ENCODE measurements at regions not wholly inside any gene's neighbourhood (a gene's known extent, or its start where the extent isn't known, plus 50 kb on each side); places are given as distances from the start of the nearest gene placed in this dataset.
"Not testable (repeated sequence)": the region's sequence is repeated elsewhere in the genome, so short reads cannot be mapped to it uniquely, and the experiment has no call there.

DNA sequence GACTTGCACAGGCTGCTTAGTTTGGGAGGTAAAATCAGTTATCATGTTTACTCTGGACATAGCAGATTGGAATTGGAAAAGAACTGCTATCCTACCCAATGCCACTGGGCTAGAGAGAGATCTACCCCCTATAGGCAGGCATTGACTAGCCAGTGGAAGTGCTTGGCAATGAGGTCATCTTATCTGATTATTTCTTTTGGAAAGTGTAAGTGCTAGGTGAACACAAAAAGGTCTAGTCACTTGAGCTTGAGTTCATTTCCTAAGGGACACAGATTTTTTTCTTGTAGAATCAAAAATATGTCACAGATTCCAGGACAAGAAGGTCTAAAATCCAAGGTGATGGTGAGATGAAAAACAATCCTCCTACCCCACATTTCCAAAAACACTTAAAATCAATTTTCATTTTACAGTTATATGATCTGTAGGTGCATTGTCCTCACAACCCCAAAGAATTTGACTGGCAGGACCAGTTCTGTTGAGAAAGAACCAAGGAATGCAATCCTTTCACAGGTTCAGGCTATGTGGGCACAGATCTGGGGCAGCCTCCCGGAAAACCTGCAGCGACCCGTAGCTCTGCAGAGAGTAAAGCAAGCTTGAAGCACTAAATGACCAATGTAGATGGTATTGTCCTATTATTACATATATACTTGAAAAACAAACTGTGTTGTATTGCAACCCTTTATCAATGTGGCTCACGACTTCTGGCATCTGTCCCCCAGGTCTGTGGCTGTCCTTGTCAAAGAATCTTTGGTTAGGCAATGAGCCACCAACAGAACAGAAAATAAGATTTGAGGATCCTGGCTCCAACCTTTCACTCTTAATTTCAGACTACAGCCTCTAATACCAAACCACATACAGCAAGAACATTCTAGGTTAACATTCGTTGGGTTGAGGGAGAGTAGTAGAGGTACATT is 67.3 kb upstream of the ADTRP start:
- no peak for DNase-seq

DNA sequence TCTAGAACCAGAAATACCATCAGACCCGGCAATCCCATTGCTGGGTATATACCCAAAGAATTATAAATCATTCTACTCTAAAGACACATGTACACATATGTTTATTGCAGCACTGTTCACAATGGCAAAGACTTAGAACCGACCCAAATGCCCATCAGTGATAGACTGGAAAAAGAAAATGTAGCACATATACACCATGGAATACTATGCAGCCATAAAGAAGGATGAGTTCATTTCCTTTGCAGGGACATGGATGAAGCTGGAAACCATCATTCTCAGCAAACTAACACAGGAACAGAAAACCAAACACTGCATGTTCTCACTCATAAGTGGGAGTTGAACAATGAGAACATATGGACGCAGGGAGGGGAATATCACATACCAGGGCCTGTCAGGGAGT is 64.2 kb upstream of the ADTRP start:
- DNase-seq = not testable (repeated sequence)

DNA sequence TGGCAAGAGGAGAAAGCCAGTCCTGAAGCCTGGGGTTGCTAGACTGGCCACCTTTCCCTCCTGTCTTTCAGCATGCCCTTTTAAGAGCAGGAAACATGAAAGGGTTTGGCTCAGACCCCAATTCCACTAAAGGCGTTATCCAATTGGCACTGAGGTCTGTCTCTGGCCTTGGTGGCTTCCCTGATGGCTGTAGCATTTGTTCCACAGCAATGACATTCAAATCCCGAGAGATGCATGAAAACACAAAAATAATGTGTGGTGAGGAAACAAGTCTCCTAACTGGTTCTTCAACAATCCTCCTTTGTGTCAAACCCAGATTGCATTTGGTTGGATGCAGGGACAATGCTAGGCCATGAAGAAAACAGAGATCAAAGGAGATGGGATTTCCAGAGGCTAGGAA is 56.5 kb upstream of the ADTRP start:
- no peak for DNase-seq

- DNase-seq = no peak
Measured at GRCh38 chr6:11833626-11834592, 55.3 kb upstream of the ADTRP start.

GRCh38 chr6:11831653-11832052 is 53.0 kb upstream of the ADTRP start:
- DNase-seq = no peak

DNA sequence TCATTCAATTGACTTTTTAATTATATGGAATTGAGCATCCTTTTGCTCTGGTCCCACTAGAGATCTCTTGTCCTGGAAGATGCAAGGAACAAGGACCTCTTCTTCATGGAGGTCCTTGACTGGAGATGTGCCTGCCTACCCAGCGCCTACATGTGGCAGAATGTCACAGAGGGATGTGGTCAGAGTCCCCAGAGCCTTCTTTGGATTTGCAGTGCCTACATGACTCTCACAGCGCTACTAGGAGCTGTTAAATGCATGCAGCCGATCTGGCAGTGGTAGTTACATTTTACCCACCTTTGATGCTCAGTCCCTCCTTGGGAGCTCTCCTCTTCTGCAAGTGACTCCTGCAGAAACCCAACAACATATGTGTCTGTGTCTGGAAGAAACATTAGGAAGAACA is 51.9 kb upstream of the ADTRP start:
- no peak for DNase-seq

GRCh38 chr6:11830105-11830504 is 51.5 kb upstream of the ADTRP start:
- DNase-seq = no peak

DNA sequence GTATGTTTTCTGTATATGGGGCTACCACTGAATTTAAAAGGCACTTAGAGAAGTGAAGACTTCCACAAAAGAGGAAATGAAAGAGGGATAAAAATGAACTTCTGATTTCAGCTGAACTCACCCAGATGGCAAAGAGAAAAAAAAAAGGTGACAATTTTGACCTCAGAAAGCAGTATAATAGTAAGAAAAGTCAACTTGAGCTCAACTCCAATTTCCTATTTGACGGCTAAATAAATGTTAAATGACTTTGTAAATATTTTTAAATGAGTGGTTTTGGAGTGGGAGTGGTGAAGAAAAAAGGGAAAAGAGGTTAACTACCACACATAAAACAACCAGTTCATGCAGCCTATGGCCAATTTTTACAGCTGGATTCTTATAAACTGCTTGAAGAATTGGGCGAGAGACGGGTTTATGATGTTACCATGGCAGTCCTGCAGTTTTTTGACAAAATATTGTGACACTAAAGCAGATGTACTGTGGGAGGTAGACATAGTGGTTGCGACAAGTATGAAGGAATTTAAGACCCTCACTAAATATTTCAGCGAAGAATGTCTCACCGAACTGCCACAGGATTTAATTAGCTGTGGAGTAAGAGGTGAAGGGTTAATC is 49.8 kb upstream of the ADTRP start:
- DNase-seq = no peak
